ENCODE measurements at regions not wholly inside any gene's neighbourhood (a gene's known extent, or its start where the extent isn't known, plus 50 kb on each side); places are given as distances from the start of the nearest gene placed in this dataset.

GRCh38 chr1:98034505-98034904, 113.7 kb upstream of the DPYD start:
- DNase-seq (ENCODE audit: low read depth in 2 of 2) = no peak

DNA sequence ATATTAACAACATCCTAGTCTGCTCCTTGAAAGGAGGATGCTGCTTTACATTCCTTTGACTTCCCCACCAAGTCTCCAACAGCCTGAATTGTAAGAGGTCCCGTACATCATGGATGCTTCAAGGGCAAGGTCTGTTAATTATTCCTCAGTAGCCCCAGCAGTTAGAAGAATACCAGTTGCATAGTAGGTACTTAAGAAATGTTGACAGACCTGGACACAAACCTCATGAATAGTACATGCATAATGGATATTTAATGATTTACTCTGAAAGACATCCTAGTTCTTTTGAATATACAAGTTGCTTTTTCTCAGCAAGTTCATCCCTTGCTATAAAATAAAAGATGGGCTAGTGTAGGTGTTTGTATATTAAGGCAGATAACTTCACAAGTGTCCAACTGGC, 112.1 kb upstream of the DPYD start:
- no peak for DNase-seq (ENCODE audit: low read depth in 2 of 2)

GRCh38 chr1:98030976-98031375, 110.1 kb upstream of the DPYD start:
- no peak for DNase-seq (ENCODE audit: low read depth in 2 of 2)

- DNase-seq (ENCODE audit: low read depth in 2 of 2) = no peak
Observed at GRCh38 chr1:98030483-98030882, 109.6 kb upstream of the DPYD start.

GRCh38 chr1:98028800-98029199, 108.0 kb upstream of the DPYD start:
- no peak for DNase-seq (ENCODE audit: low read depth in 2 of 2)

DNA sequence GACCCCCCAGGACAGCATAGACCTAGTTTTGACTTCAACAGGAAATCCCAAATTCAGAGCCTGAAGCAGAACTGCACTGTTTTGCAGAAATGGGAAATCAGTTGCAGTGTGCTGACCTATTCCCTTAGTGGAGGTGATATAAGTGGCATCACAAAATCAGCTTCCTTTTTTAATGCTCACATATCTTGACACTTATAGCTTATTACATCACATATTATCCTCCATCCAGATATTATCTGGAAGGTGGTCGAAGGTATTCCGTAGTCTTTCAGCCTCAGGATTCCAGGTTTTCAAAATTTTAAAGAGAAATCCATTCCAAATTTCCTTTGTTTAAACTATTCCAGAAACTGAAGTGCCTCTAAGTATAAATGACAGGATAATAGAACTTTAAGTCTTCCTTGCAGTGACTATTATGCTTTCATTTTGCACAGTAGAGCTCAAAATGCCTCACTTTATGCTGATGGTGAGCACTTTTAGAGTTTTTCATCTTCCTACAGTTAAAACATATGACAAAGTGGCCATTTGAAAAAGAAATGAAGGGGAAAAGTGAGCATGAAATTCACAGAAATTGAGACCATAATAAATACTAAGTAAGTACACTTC, 106.4 kb upstream of the DPYD start:
- no peak for DNase-seq (ENCODE audit: low read depth in 2 of 2)

- no peak for DNase-seq (ENCODE audit: low read depth in 2 of 2)
Observed at GRCh38 chr1:98025858-98026257, 105.0 kb upstream of the DPYD start.

DNA sequence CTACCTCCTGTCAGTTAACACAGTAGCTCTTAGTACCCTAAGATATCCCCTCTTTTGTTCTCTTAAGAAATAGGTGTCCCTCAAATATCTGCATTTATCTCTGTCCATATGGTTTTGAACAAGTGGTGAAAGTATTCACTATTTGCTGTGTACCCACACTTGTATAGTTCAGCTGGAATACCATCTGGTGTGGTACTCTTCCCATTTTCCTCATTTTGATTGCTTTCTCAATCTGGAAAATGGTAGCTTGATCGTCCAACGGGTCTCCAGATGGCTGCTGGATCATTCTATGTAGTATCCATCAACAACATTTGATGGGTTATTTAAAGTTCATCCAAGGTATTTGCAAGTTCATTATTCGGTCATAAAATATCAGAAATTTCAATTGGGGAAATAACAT, 100.3 kb upstream of the DPYD start:
- DNase-seq (ENCODE audit: low read depth in 2 of 2) = no peak

- DNase-seq (ENCODE audit: low read depth in 2 of 2) = no peak
Observed at GRCh38 chr1:98019747-98020146, 98.9 kb upstream of the DPYD start.

GRCh38 chr1:98018074-98018473, 97.2 kb upstream of the DPYD start:
- DNase-seq (ENCODE audit: low read depth in 2 of 2) = no peak

GRCh38 chr1:98017184-98017583, 96.3 kb upstream of the DPYD start:
- DNase-seq (ENCODE audit: low read depth in 2 of 2) = no peak

DNA sequence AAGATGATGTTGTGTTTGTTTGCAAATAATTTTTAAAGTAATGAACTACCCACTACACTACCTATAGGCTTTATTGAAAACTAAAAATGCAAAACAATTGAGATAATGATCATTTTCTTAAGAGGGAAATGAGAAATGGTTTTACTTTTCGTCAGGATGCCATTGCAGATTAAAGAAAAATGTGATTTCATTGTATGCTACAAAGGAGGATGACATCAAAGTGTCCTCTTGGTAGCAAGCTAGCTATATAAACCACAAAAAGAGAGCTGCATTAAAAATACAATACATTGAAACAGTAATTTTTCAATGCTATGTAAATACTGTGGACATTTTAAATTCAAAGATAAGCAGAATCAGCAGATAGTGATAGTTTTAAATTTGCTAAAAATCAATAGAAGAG, 87.5 kb upstream of the DPYD start:
- no peak for DNase-seq (ENCODE audit: low read depth in 2 of 2)

DNA sequence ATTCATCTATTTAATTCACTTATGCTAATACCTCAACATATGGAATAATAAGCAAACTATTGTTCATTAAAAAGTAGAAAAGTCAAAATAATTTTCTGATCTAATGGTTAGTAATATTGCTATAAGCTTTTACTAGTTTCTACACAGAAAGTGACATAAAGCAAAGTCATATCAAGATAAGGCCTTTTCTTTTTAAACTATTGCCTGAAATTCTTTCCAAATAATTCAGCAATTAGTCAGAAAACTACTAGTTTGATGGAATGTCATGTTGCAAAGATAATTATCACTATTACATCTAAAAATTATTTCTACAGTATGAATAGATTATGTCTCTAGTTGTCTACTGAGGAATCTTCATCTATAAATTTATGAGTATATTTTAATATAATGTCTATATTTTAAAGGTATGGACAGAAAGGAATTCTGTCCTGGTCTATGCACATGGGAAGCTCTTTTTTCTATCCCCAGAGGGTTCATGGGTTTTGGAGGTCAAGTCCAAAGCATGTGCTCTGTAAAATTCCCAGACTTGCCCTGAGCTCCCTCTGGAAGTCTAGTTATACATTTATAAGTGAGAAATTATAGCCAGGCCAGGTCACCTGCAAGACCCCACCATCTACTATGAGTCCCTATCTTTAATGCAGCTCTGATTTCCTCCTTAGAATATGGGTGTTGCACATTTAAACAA, 84.6 kb upstream of the DPYD start:
- no peak for DNase-seq (ENCODE audit: low read depth in 2 of 2)

- no peak for DNase-seq (ENCODE audit: low read depth in 2 of 2)
Observed at GRCh38 chr1:98003442-98003841, 82.6 kb upstream of the DPYD start.

DNA sequence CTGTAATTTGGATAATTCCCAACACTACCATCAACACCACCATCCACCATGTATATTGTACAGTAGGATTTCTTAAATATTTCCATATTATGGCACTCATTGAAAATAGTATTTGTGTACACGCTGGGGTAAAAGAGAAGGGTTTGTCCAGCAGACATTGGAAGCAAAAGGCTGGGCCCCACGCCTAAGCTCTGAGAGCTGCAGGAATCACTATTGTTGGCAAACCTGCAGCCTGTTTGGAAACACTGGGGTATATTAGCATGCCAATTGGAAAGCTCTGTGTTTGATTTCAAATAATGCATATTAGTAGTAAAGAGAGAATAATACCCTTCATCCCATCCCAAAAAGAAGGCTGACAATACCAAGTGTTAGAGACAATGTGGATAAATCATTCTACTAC, 81.5 kb upstream of the DPYD start:
- no peak for DNase-seq (ENCODE audit: low read depth in 2 of 2)

GRCh38 chr1:98001764-98002163, 80.9 kb upstream of the DPYD start:
- DNase-seq (ENCODE audit: low read depth in 2 of 2) = no peak

- no peak for DNase-seq (ENCODE audit: low read depth in 2 of 2)
Observed at GRCh38 chr1:97999320-97999719, 78.5 kb upstream of the DPYD start.

DNA sequence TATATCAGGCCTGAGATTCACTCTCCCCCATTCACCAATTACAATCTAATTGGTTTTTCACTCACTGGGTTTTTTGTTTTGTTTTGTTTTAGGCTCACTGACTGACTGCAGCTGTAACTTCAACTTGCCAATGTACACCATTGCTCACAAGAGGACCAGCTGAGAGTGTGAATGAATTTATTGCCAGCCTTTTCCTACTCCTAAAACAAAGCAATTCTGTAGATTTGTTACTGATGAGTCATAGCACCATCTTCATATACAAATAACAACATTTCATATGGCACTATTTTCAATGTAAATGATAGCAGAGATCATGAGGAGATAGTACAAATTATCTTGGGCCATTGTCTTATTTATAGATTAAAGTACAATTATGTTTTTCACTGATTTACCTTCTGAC, 76.0 kb upstream of the DPYD start:
- DNase-seq (ENCODE audit: low read depth in 2 of 2) = no peak

- DNase-seq (ENCODE audit: low read depth in 2 of 2) = no peak
Observed at GRCh38 chr1:97989094-97989680, 68.4 kb upstream of the DPYD start.

DNA sequence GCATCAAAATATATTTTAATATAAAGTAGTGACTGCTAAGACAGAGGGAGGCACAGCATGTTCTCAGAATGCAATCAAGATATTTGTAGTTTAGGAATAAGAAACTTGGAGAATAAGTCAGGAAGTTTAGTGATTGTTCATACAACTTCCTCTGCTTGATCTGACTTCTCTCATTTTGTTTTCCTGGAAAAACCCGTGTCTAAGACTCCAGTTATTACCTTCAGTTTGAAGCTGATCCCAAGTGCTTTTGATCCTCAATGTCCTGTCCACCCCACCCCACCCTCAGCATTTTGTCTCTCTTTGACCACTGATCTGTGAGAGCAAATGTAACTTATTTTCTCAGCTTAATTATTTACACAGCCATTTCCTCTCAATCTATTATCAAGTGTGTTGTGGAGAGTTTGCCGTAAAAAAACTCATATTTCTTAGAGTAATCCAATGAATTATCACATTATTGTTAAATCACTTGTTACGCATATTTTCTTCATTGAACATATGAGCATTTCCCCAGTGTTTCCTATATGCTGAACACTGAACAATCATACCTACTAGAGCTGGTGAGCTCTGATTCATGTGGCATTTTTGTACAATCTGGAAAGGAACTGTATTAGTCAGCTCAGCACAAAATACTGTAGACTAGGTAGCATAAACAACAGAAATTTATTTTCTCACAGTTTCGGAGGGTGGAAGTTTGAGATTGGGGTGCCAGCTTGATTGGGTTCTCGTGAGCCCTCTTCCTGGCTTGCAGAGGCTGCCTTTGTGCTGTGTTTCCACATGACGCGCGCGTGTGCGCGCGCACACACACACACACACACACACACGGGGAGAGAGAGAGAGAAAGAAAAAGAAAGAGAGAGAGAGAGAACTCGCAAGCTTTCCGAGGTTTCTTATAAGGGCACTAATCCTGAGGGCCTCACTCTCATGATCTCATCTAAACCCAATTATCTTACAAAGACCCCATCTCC, 65.5 kb upstream of the DPYD start:
- no peak for DNase-seq (ENCODE audit: low read depth in 2 of 2)

GRCh38 chr1:97983126-97983525, 62.3 kb upstream of the DPYD start:
- DNase-seq (ENCODE audit: low read depth in 2 of 2) = no peak

DNA sequence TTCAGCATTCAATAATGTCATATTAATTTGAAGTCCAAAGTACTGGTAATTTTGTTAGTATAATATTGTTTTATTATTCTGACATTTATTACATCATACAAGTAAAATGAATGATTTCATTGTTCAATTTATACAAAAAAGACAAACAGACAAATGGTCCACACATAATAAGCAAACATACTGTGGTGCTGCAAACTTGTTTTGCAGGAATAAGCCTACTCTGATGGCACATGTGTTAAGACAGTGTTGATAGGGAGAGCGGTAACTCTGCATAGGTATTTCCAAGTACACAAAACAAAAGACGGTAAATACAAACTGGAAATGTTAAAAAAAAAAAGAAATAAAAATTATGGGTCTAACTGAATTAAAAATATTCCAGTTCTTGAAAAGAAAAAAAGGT, 59.7 kb upstream of the DPYD start:
- DNase-seq (ENCODE audit: low read depth in 2 of 2) = no peak
